ENCODE measurements at regions not wholly inside any gene's neighbourhood (a gene's known extent, or its start where the extent isn't known, plus 50 kb on each side); places are given as distances from the start of the nearest gene placed in this dataset.

DNA sequence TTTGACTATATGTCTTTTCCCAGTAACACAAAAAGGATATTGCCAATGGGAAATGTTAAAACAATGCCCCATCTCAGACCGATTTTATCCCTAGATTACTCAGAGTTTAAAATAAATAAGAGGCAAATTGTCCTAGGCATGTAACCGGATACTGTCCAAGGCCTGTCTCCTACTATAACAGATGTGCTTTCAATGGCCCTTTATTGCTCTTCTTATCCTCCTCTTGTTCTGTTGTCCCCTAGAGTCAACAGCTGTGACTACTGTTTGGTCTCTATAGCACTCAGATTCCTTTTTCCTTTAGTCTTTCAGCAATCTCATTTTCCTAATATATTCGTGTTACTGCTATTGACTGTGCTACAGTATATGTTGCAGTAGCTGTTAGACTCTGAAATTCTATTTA is 66.8 kb upstream of the PLS3 start:
- Mint-ChIP-seq H3K36me3 (no peaks in the 10 kb centered on the region), H3K27ac (no peak overlapping the region), H3K9me3 (no peaks in the 10 kb centered on the region), H3K27me3 (no peaks in the 10 kb centered on the region), H3K4me1 (ENCODE audit: unreplicated experiment) (peaks cover 23% of the 10 kb centered on the region), H3K4me3 (no peak overlapping the region)
- no peak for DNase-seq (ENCODE audit: extremely low spot score, unreplicated experiment)
- TF ChIP-seq, protein P1, sequence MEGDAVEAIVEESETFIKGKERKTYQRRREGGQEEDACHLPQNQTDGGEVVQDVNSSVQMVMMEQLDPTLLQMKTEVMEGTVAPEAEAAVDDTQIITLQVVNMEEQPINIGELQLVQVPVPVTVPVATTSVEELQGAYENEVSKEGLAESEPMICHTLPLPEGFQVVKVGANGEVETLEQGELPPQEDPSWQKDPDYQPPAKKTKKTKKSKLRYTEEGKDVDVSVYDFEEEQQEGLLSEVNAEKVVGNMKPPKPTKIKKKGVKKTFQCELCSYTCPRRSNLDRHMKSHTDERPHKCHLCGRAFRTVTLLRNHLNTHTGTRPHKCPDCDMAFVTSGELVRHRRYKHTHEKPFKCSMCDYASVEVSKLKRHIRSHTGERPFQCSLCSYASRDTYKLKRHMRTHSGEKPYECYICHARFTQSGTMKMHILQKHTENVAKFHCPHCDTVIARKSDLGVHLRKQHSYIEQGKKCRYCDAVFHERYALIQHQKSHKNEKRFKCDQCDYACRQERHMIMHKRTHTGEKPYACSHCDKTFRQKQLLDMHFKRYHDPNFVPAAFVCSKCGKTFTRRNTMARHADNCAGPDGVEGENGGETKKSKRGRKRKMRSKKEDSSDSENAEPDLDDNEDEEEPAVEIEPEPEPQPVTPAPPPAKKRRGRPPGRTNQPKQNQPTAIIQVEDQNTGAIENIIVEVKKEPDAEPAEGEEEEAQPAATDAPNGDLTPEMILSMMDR (conservative IDR thresholded peaks at IDR 0.05): no peak

DNA sequence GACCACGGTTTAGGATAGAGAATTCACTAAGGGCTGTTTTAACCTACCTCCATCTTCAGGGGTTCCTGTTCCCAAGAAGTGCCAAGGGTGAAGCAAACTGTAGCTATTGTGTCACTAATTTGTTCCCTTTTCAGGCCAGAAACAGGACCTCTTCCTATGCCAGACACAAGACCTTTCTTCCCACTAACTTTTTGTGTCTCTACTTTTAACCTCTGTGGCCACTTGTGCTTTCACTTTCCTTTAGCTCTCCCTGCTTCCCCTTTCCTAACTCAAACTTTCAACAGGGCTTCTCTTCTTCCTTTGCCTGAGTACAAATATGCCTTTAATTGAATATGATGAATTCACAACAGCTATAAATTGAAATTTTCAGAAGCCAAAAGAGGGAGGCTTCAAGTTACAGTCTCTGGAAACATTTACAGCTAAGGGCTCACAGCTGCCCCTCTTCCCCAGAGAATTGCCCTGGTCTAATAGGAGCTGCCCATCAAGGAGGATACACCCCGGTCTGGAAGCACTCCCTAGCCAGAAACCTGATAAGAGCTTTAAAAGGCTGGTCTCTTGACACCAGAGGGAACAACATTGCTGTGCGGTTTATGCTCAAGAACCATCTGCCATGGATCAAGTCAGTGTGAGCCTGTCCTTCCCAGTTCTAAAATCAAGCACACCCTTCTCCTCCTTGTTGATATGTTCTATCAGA is 61.7 kb upstream of the PLS3 start:
- Mint-ChIP-seq H3K27me3 (no peaks in the 10 kb centered on the region), H3K9me3 (no peaks in the 10 kb centered on the region), H3K27ac (no peak overlapping the region), H3K4me1 (ENCODE audit: unreplicated experiment) (peaks cover 22% of the 10 kb centered on the region), H3K36me3 (no peaks in the 10 kb centered on the region), H3K4me3 (no peak overlapping the region)
- no peak for DNase-seq (ENCODE audit: extremely low spot score, unreplicated experiment)
- TF ChIP-seq, protein P1 (conservative IDR thresholded peaks at IDR 0.05): no peak

DNA sequence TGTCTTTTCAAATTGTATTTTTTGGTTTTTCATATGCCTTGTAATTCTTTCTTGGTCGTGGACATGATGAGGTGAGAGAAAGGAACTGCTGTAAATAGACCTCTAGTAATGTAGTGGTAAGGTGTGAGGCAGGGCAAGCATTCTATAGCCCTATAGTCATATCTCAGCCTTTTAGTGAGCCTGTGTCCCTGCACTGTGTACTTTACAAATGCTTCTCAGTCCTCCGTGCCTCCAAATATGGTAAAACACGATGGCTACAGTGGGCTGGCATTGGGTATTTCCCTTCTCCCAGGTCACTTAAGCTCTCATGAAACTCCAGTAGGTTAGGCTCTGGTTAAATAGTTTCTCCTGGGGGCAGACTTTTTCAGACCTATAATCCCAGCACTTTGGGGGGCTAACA is 57.9 kb upstream of the PLS3 start:
- no peak for DNase-seq (ENCODE audit: extremely low spot score, unreplicated experiment)
- TF ChIP-seq, protein P1 (conservative IDR thresholded peaks at IDR 0.05): no peak
- no peaks in the 10 kb centered on the region for H3K36me3 Mint-ChIP-seq
- H3K27ac Mint-ChIP-seq: no peak overlapping the region
- H3K4me1 Mint-ChIP-seq (ENCODE audit: unreplicated experiment): peaks cover 25% of the 10 kb centered on the region
- H3K27me3 Mint-ChIP-seq: no peaks in the 10 kb centered on the region
- no peaks in the 10 kb centered on the region for H3K9me3 Mint-ChIP-seq
- no peak overlapping the region for H3K4me3 Mint-ChIP-seq

DNA sequence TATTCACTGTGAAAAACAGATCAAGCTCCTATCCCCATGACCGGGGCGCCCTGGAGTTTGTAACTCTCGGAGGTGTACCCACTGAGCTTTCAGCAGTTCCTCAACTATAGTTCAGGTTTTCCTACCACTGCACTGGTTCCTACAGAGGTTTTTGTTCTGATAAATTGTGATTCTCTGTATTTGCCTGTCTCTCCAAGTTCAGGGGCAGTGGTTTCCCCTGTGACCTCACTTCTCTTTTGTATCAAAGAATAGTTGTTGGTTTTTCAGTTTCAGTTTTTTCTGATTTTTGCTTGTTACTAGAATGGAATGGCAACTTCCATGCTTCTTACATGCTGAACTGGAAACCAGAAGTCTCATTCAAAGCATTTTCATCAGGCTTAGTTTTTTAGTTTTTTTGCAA is 56.8 kb upstream of the PLS3 start:
- no peak for DNase-seq (ENCODE audit: extremely low spot score, unreplicated experiment)
- H3K4me1 Mint-ChIP-seq (ENCODE audit: unreplicated experiment): peaks cover 22% of the 10 kb centered on the region
- TF ChIP-seq, protein P1 (conservative IDR thresholded peaks at IDR 0.05): no peak
- peak overlapping the region; percentile 77 for H3K27ac Mint-ChIP-seq
- no peaks in the 10 kb centered on the region for H3K36me3 Mint-ChIP-seq
- H3K27me3 Mint-ChIP-seq: no peaks in the 10 kb centered on the region
- no peak overlapping the region for H3K4me3 Mint-ChIP-seq
- H3K9me3 Mint-ChIP-seq: peaks cover 1% of the 10 kb centered on the region

All from type B pancreatic cell (in vitro differentiated cells).